ENCODE measurements at regions not wholly inside any gene's neighbourhood (a gene's known extent, or its start where the extent isn't known, plus 50 kb on each side); places are given as distances from the start of the nearest gene placed in this dataset.

DNA sequence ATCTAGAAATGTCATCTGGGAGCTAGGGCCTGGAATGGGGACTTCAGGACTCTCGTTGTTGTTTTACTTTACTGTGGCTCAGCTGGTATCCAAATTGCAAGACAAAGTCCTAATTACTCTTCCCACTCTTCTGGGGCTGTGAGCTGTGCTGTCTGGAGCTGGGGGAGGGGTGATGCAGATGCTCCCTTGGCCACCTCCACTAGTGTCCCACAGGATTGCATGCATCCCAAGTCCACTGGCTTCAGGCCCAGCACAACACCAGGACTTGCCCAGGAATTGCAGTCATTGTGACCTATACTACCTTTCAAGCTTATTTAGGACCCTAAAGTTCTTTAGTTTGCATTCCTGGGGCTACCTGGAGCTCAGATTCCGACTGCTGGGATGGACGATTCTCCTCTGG is 366.1 kb upstream of the FAM47C start:
- TF ChIP-seq ZFX (IDR thresholded peaks at IDR 0.05), result no peak
- TF ChIP-seq, protein P1, sequence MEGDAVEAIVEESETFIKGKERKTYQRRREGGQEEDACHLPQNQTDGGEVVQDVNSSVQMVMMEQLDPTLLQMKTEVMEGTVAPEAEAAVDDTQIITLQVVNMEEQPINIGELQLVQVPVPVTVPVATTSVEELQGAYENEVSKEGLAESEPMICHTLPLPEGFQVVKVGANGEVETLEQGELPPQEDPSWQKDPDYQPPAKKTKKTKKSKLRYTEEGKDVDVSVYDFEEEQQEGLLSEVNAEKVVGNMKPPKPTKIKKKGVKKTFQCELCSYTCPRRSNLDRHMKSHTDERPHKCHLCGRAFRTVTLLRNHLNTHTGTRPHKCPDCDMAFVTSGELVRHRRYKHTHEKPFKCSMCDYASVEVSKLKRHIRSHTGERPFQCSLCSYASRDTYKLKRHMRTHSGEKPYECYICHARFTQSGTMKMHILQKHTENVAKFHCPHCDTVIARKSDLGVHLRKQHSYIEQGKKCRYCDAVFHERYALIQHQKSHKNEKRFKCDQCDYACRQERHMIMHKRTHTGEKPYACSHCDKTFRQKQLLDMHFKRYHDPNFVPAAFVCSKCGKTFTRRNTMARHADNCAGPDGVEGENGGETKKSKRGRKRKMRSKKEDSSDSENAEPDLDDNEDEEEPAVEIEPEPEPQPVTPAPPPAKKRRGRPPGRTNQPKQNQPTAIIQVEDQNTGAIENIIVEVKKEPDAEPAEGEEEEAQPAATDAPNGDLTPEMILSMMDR (conservative IDR thresholded peaks at IDR 0.05), result no peak
- H3K27ac ChIP-seq, result no peak overlapping the region

DNA sequence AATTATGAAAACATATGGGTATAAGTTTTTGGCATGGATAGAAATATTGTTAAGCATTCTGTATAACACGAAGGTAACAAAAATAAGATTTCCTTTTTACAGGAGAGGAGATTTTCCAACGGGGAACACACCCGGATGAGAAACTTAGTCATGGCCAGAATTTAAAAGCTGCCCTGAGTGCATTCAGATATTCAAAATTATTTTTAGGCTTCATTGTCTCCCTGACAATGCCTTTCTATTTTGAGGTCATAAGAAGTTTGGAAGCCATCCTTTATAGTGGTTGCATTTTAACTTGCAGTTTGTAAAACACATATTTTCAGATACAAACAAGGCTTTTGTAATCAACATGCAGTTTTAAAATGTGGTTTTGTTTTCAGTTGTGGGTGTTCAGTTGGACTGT is 357.5 kb upstream of the FAM47C start:
- no peak overlapping the region for H3K27ac ChIP-seq
- TF ChIP-seq ZFX (IDR thresholded peaks at IDR 0.05), result no peak
- TF ChIP-seq, protein P1 (conservative IDR thresholded peaks at IDR 0.05), result no peak

DNA sequence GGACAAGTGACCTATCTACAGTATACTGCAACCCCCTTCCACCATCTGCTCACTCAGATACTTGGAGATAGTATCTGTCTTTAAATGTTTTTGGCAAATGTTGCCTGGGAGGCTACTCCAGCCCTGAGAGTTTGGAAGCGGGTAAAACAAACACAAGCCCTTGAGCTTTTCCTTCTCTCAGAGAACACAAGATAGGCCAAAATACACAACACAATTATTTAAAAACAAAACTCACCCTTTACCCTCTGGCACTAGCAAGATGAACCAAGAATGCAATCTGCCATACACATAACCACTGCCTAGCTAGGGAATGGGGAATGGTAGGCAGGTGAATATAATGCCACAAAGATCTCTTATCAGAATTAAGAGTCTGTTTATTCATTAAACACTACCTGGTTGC is 324.7 kb upstream of the FAM47C start:
- peak overlapping the region; percentile 52; the same call in 1 of the 2 replicates for H3K27ac ChIP-seq
- TF ChIP-seq, protein P1 (conservative IDR thresholded peaks at IDR 0.05), result no peak
- TF ChIP-seq ZFX (IDR thresholded peaks at IDR 0.05), result no peak

DNA sequence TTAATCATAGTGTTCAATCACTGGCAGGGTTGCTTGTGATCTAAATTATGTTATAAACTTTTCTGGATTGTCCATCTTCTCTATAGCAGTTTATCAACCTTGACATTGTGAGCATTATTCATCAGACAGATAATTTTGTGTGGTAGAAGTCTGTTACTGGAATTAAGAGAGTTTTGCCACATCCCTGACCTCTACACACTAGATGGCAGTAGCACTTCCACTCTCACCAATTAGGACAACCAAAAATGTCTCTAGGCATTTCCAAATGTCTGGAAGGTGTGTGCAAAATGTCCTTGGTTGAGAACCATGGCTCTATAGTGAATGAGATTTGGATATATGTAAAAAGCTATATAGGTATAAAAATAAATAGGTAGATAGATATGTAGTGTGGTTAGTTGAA is 324.1 kb upstream of the FAM47C start:
- no peak overlapping the region for H3K27ac ChIP-seq
- no peak for TF ChIP-seq ZFX (IDR thresholded peaks at IDR 0.05)
- TF ChIP-seq, protein P1 (conservative IDR thresholded peaks at IDR 0.05), result peak; percentile 44

DNA sequence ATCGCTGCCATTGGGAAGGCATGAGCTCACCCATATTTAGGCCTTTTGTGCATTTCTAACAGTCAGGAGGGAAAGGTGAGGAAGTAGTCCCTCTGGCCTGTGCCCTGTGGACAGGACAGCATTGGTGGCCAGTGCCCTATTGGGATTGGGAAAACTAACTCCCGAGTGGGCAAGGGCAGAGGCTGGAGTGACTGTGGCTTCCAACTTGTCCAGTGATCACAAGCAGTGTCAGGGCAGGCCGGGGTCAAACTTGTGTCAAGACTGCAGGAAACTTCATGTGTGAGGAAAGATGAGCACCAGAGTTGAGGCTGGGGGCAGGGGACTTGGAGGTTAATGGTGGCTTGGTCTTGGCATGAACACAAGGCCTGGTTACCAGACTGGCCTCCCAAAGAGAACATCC is 286.2 kb upstream of the FAM47C start:
- TF ChIP-seq, protein P1 (conservative IDR thresholded peaks at IDR 0.05), result no peak
- H3K27ac ChIP-seq, result no peak overlapping the region

DNA sequence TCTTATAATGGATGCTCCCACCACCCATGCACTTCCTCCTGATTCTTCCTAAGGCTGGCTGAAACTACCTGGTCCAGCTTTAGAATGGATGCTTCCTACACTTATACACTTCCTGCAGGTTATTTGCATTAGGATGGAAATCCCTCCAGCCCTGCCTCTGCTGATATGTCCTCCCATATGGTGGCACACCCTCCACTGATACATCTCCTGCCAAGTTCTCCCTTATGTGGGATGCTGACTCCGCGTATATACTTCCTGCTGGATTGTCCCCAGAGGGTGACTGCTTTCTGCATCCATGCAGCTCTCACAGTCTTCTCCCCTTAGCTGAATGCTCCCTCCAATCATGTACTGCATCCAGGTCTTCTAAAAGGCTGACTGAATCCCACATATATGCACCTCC is 254.6 kb upstream of the FAM47C start:
- H3K27ac ChIP-seq, result no peak overlapping the region
- TF ChIP-seq, protein P1 (conservative IDR thresholded peaks at IDR 0.05), result no peak

DNA sequence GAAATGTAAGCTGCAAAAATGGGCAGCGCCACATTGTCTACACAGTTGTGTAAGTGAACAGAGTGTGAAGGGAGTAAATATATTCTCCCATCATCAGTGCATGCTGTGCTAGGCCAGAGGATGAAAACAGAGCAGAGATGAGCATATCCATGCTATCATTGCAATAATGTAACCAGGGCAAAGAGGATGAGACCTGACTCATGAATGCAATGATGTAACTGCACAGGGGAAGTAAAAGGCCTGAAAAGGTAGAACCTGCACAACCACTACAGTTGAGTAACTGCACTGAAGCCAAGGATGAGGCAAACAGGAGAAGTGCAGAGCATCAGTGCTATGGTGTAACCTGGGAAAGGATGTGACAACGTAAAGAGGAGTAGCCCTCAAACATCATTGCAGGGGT is 220.4 kb upstream of the FAM47C start:
- H3K27ac ChIP-seq, result no peak overlapping the region
- TF ChIP-seq, protein P1 (conservative IDR thresholded peaks at IDR 0.05), result no peak
- TF ChIP-seq ZFX (IDR thresholded peaks at IDR 0.05), result no peak
